ENCODE measurements at regions not wholly inside any gene's neighbourhood (a gene's known extent, or its start where the extent isn't known, plus 50 kb on each side); places are given as distances from the start of the nearest gene placed in this dataset.
A peak's percentile ranks its signal among the peaks of the same experiment; 100 is the strongest.
"Not testable (repeated sequence)": the region's sequence is repeated elsewhere in the genome, so short reads cannot be mapped to it uniquely, and the experiment has no call there.

GRCh38 chr12:84069198-84069597 lies 843.4 kb downstream of the SLC6A15 start:
- no peak for DNase-seq

GRCh38 chr12:84058136-84058535 lies 854.5 kb downstream of the SLC6A15 start:
- DNase-seq: no peak

GRCh38 chr12:84054811-84055210 lies 857.8 kb downstream of the SLC6A15 start:
- DNase-seq: no peak

- no peak for DNase-seq
Observed at GRCh38 chr12:84047881-84048280, 864.7 kb downstream of the SLC6A15 start.

- no peak for DNase-seq
Observed at GRCh38 chr12:84046859-84047258, 865.7 kb downstream of the SLC6A15 start.

GRCh38 chr12:84043355-84043754 lies 869.2 kb downstream of the SLC6A15 start:
- DNase-seq: no peak

GRCh38 chr12:84038242-84038641 lies 874.4 kb downstream of the SLC6A15 start:
- no peak for DNase-seq

GRCh38 chr12:84036912-84037311 lies 875.7 kb downstream of the SLC6A15 start:
- DNase-seq: no peak

GRCh38 chr12:84035766-84036165 lies 876.8 kb downstream of the SLC6A15 start:
- DNase-seq: no peak

- no peak for DNase-seq
Observed at GRCh38 chr12:84034871-84035270, 877.7 kb downstream of the SLC6A15 start.

GRCh38 chr12:84033162-84033561 lies 879.4 kb downstream of the SLC6A15 start:
- no peak for DNase-seq

- DNase-seq: not testable (repeated sequence)
Observed at GRCh38 chr12:84018556-84019179, 893.9 kb downstream of the SLC6A15 start.

GRCh38 chr12:84016956-84017355 lies 895.6 kb downstream of the SLC6A15 start:
- DNase-seq: no peak

- no peak for DNase-seq
Observed at GRCh38 chr12:83997423-83997822, 915.2 kb downstream of the SLC6A15 start.

GRCh38 chr12:83996671-83997070 lies 915.9 kb downstream of the SLC6A15 start:
- no peak for DNase-seq

- DNase-seq: no peak
Observed at GRCh38 chr12:83985084-83985483, 927.5 kb downstream of the SLC6A15 start.

GRCh38 chr12:83980398-83980797 lies 932.2 kb downstream of the SLC6A15 start:
- no peak for DNase-seq

GRCh38 chr12:83979785-83980184 lies 932.8 kb downstream of the SLC6A15 start:
- no peak for DNase-seq

GRCh38 chr12:83971781-83972180 lies 940.8 kb downstream of the SLC6A15 start:
- DNase-seq: no peak

- DNase-seq: no peak
Observed at GRCh38 chr12:83960767-83961166, 951.8 kb downstream of the SLC6A15 start.

GRCh38 chr12:83958997-83959396 lies 953.6 kb downstream of the SLC6A15 start:
- no peak for DNase-seq

GRCh38 chr12:83954956-83955601 lies 957.5 kb downstream of the SLC6A15 start:
- no peak for DNase-seq

- DNase-seq: peak in 2 of 51 donors; percentile 6 to 19
Observed at GRCh38 chr12:83954071-83954789, 958.4 kb downstream of the SLC6A15 start.

Data from hypothalamus (tissue), 51 donors.